ENCODE measurements at regions not wholly inside any gene's neighbourhood (a gene's known extent, or its start where the extent isn't known, plus 50 kb on each side); places are given as distances from the start of the nearest gene placed in this dataset.

DNA sequence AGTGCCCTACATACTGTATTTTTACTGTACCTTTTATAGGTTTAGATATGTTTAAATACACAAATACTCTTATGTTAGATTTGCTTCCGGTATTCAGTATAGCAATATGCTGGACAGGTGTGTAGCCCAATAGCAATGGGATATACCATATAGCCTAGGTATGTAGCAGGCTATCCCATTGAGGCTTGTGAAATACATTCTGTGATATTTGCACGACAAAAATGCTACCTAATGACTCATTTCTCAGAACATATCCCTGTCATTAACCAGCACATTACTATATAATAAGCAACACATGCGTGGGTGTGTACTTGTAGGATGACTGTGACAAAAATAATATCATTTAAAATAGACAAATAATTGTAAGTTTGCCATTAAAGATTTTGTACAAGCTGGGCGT, 208.8 kb downstream of the MRPS30 start:
- no peak for TF ChIP-seq POLR2A (IDR thresholded peaks at IDR 0.05)
- TF ChIP-seq, protein P1, sequence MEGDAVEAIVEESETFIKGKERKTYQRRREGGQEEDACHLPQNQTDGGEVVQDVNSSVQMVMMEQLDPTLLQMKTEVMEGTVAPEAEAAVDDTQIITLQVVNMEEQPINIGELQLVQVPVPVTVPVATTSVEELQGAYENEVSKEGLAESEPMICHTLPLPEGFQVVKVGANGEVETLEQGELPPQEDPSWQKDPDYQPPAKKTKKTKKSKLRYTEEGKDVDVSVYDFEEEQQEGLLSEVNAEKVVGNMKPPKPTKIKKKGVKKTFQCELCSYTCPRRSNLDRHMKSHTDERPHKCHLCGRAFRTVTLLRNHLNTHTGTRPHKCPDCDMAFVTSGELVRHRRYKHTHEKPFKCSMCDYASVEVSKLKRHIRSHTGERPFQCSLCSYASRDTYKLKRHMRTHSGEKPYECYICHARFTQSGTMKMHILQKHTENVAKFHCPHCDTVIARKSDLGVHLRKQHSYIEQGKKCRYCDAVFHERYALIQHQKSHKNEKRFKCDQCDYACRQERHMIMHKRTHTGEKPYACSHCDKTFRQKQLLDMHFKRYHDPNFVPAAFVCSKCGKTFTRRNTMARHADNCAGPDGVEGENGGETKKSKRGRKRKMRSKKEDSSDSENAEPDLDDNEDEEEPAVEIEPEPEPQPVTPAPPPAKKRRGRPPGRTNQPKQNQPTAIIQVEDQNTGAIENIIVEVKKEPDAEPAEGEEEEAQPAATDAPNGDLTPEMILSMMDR (IDR thresholded peaks at IDR 0.05): no peak
